ENCODE measurements at regions not wholly inside any gene's neighbourhood (a gene's known extent, or its start where the extent isn't known, plus 50 kb on each side); places are given as distances from the start of the nearest gene placed in this dataset.

DNA sequence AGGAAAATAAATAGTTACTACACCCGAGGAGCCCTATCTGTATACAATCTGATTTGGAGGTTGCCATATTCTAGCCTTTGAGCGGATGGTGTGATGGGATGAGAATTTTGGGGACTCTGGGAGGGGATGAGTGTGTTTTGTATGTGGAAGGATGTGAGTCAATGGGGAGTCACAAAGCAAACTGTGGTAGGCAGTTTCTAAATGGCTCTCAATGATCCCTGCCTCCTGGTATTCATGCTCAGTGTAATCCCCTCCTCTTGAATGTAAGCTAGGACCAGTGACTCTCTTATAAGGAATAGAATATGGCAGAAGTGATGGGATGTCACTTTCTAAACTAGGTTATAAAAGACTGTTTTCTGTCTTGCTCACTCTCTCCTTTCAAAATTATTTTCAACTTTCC lies 205.7 kb upstream of the RIOK2 start:
- no peaks in the 10 kb centered on the region for H3K9me3 ChIP-seq
- no peaks in the 10 kb centered on the region for H3K27me3 ChIP-seq (replicated peaks; ENCODE audit: insufficient read depth)
- no peak overlapping the region for H3K27ac ChIP-seq
- TF ChIP-seq, protein P1, sequence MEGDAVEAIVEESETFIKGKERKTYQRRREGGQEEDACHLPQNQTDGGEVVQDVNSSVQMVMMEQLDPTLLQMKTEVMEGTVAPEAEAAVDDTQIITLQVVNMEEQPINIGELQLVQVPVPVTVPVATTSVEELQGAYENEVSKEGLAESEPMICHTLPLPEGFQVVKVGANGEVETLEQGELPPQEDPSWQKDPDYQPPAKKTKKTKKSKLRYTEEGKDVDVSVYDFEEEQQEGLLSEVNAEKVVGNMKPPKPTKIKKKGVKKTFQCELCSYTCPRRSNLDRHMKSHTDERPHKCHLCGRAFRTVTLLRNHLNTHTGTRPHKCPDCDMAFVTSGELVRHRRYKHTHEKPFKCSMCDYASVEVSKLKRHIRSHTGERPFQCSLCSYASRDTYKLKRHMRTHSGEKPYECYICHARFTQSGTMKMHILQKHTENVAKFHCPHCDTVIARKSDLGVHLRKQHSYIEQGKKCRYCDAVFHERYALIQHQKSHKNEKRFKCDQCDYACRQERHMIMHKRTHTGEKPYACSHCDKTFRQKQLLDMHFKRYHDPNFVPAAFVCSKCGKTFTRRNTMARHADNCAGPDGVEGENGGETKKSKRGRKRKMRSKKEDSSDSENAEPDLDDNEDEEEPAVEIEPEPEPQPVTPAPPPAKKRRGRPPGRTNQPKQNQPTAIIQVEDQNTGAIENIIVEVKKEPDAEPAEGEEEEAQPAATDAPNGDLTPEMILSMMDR (IDR thresholded peaks at IDR 0.05): no peak
- peaks cover 0 to 5% of the 10 kb centered on the region in 2 donors for H3K4me1 ChIP-seq (ENCODE audit: control insufficient read depth in 1 of 2, low read depth in 2 of 2)
- no peaks in the 10 kb centered on the region for H3K36me3 ChIP-seq
- DNase-seq (ENCODE audit: low spot score) (no peak), ATAC-seq (ENCODE audit: insufficient number of reproducible peaks, low FRiP score, low read depth) (no peak)
- H3K4me3 ChIP-seq: no peak overlapping the region

DNA sequence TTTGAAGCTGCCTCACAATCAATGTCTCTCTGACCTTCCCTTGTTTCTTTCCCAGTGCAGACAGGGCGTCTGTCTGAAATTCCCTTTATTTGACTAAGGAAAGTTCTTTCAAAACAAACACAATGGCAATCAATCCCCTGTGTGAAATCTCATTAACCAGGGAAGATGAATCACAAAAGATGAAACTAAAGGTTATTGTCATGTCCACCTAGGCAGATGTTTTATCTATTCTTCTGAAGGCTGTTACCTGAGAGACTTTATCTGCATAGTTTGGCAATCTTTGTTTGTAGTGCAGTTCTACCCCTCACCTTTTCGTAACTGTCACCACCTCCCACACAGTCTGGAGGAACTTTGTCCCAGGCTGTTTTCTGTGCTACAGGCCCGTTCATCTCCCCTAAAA lies 217.5 kb upstream of the RIOK2 start:
- DNase-seq (ENCODE audit: low spot score) (no peak), ATAC-seq (ENCODE audit: insufficient number of reproducible peaks, low FRiP score, low read depth) (no peak)
- TF ChIP-seq, protein P1 (IDR thresholded peaks at IDR 0.05): no peak
- Histone ChIP-seq H3K36me3 (no peaks in the 10 kb centered on the region), H3K4me3 (no peak overlapping the region), H3K4me1 (ENCODE audit: control insufficient read depth in 1 of 2, low read depth in 2 of 2) (no peaks in the 10 kb centered on the region), H3K9me3 (no peaks in the 10 kb centered on the region), H3K27me3 (replicated peaks; ENCODE audit: insufficient read depth) (no peaks in the 10 kb centered on the region), H3K27ac (no peak overlapping the region)

DNA sequence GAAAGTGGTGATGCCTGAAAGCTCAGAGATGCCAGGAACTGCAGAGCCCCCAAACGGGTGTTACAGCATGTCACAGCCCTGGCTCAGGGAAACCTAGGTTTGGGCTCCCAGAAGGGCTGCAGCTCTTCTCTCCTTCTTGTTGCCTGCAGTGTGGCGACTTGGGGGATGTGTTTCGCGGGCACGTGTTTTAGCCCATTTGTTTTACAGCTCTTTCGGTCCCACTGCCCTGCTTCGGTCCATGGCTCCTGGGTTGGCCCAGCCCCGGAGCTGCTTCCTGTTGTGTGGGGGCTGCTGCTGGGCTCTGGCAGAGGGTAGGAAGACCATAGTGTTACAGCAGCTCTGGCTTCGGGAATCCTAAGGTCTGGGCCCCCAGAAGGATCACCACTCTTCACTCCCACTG lies 222.9 kb upstream of the RIOK2 start:
- Histone ChIP-seq H3K9me3 (no peaks in the 10 kb centered on the region), H3K36me3 (no peaks in the 10 kb centered on the region), H3K4me1 (ENCODE audit: control insufficient read depth in 1 of 2, low read depth in 2 of 2) (no peaks in the 10 kb centered on the region), H3K27ac (no peak overlapping the region), H3K4me3 (no peak overlapping the region), H3K27me3 (replicated peaks; ENCODE audit: insufficient read depth) (no peaks in the 10 kb centered on the region)
- DNase-seq (ENCODE audit: low spot score): no peak
- ATAC-seq (ENCODE audit: insufficient number of reproducible peaks, low FRiP score, low read depth): no peak
- TF ChIP-seq, protein P1 (IDR thresholded peaks at IDR 0.05): no peak

DNA sequence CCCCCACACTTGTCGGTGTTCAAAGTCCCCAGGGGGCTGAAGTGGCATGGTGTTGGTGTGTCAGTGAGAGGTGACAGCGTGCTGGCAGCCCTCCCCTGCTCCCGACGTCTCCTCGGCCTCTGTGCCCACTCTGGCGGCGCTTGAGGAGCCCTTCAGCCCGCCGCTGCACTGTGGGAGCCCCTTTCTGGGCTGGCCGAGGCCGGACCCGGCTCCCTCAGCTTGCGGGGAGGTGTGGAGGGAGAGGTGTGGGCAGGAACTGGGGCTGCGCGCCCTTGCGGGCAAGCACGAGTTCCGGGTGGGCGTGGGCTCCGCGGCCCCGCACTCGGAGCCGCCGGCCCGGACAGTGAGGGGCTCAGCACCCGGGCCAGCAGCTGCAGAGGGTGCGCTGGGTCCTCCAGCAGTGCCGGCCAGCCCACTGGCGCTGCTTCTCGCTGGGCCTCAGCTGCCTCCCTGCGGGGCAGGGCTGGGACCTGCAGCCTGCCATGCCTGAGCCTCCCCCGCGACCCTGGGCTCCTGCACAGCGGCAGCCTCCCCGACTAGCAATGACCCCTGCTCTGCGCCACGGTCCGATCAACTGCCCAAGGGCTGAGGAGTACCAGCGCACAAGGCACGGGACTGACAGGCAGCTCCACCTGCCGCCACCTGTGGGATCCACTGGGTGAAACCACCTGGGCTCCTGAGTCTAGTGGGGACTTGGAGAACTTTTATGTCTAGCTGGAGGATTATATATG lies 224.1 kb upstream of the RIOK2 start:
- DNase-seq (ENCODE audit: low spot score): no peak
- ATAC-seq (ENCODE audit: insufficient number of reproducible peaks, low FRiP score, low read depth): no peak
- H3K9me3 ChIP-seq: no peaks in the 10 kb centered on the region

DNA sequence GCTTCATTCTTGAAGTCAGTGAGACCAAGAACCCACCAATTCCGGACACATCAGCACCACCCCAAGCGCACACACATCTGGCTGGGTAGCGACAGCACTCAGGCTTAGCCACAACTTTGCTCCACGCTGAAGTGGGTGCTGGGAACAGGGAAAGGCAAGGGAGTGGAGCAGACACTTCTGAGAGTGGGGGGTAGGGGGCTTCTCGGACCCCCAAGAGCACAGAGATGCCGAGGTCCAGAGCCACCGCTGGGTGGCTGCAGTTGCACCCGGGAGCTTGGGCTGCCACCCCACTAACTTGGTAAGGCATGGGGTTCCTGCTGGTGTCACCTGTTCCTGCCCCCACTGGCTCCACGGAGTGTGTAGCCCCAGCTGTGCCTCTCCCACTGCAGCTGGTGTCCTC lies 225.3 kb upstream of the RIOK2 start:
- TF ChIP-seq, protein P1 (IDR thresholded peaks at IDR 0.05): no peak
- no peak for ATAC-seq (ENCODE audit: insufficient number of reproducible peaks, low FRiP score, low read depth)
- DNase-seq (ENCODE audit: low spot score): no peak
- Histone ChIP-seq H3K27ac (no peak overlapping the region), H3K36me3 (no peaks in the 10 kb centered on the region), H3K4me1 (ENCODE audit: control insufficient read depth in 1 of 2, low read depth in 2 of 2) (no peaks in the 10 kb centered on the region), H3K9me3 (no peaks in the 10 kb centered on the region), H3K27me3 (replicated peaks; ENCODE audit: insufficient read depth) (no peaks in the 10 kb centered on the region), H3K4me3 (no peak overlapping the region)

More for the DNA sequence above, 224.1 kb upstream of the RIOK2 start:
- Histone ChIP-seq H3K36me3 (no peaks in the 10 kb centered on the region), H3K4me1 (ENCODE audit: control insufficient read depth in 1 of 2, low read depth in 2 of 2) (no peaks in the 10 kb centered on the region), H3K27ac (no peak overlapping the region), H3K4me3 (no peak overlapping the region), H3K27me3 (replicated peaks; ENCODE audit: insufficient read depth) (no peaks in the 10 kb centered on the region)
- TF ChIP-seq, protein P1 (IDR thresholded peaks at IDR 0.05): no peak

Measured in thoracic aorta (tissue), 2 donors.